Stimulated activated naive B cell treated with anti-CD40 and anti-IgM and Interleukin-4, amounts not matched to agents 10 μg/mL and 1 μg/mL and 100 μg/mL, for 72 hours (primary cell): ENCODE measurements at regions not wholly inside any gene's neighbourhood (a gene's known extent, or its start where the extent isn't known, plus 50 kb on each side); places are given as distances from the start of the nearest gene placed in this dataset.

ENCODE experiments used
- ATAC-seq, 2 donors: fragments of 150-1000 bp; cut with Tn5 transposase; replicated peaks; 2 replicates each; pipeline ENCODE4 v1.10.0; 2021; ENCODE audit warnings: moderate library complexity in 1 of 2
- DNase-seq: peaks from one replicate; pipeline ENCODE4 v3.0.0; 2021
- H3K27ac Mint-ChIP-seq: one replicate; pipeline ENCODE4 v1.8.0; 2022; ENCODE audit warnings: mild to moderate bottlenecking, mixed read lengths
- H3K27me3 Mint-ChIP-seq, 2 donors: one replicate each; pipeline ENCODE4 v1.8.0; 2022; ENCODE audit warnings: mixed read lengths in 2 of 2
- H3K36me3 Mint-ChIP-seq, 2 donors: one replicate each; pipeline ENCODE4 v1.8.0; 2022; ENCODE audit warnings: mixed read lengths in 2 of 2, mild to moderate bottlenecking in 1 of 2
- H3K4me1 Mint-ChIP-seq, 2 donors: one replicate each; pipeline ENCODE4 v1.8.0; 2022; ENCODE audit warnings: mixed read lengths in 2 of 2, mild to moderate bottlenecking in 1 of 2
- H3K4me3 Mint-ChIP-seq, 2 donors: one replicate each; pipeline ENCODE4 v1.8.0; 2022; ENCODE audit warnings: mild to moderate bottlenecking in 2 of 2, mixed read lengths in 2 of 2, moderate library complexity in 1 of 2
- H3K9me3 Mint-ChIP-seq, 2 donors: one replicate each; pipeline ENCODE4 v1.8.0; 2022; ENCODE audit warnings: mixed read lengths in 2 of 2, mild to moderate bottlenecking in 1 of 2

DNA sequence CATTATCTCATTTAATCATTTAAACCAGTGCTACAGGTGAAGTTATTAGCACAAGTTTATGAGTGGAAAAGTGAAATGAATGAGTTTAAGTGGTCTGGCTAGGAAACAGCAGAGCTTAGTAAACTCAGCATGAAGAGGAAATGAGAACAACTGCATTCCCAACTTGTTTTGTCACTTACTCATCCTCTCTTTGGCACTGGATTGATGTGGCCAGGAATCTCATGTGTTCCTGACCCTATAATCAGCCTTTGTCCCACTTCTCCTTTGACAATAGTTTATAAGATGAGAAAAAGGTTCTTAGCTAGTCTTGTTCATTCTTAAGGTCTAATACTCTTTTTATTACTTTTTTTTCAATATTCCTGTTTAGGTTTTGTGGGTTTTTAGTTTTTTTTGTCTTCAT is 559.2 kb upstream of the TLE4 start:
- DNase-seq (no peak), ATAC-seq (no peak)
- H3K27me3 Mint-ChIP-seq: no peaks in the 10 kb centered on the region
- no peak overlapping the region for H3K27ac Mint-ChIP-seq
- H3K36me3 Mint-ChIP-seq: no peaks in the 10 kb centered on the region
- H3K4me1 Mint-ChIP-seq: peaks cover 8 to 11% of the 10 kb centered on the region in 2 donors
- no peak overlapping the region for H3K4me3 Mint-ChIP-seq
- H3K9me3 Mint-ChIP-seq: peaks cover 0 to 2% of the 10 kb centered on the region in 2 donors

DNA sequence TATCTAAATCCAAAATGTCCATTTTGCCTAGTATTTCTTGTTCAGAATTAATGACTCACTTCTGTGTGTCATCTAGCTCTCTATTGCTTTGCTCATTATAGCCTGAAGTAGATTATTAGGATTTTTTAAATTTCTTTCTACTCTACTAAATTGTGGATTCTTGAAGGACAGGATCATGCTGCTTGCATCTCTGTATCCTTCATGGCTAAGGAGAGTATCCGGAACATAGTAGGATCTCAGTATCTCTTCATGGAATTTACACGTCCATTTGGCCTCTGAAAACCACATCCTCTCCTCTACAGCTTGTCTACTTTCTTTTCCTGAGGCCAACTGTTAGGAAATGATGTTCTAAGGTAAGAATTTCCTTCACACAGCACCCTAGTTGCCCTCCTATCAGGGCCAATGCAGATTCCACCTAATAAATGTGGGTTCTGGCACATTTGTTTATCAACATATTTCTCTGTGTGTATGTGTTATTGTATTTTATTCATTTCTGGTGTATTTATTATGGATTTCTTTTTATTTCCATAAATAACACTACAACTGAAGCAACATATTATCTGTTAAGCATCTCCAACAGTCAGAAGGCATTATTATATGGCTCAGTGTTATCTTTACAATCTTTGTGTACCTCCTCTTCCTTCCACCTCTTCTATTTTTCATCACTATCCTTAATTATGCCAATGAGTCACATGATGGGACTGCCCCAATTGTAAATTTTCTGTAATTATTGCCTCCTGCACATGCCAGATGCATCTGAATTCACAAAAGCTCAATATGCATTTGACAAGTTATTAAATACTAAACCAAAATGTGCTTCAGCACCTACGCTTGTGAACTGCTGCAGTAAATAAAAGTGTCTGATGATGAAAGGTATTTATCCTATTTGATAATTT is 557.8 kb upstream of the TLE4 start:
- Mint-ChIP-seq H3K4me3 (no peak overlapping the region), H3K9me3 (peaks cover 0 to 2% of the 10 kb centered on the region in 2 donors), H3K27me3 (no peaks in the 10 kb centered on the region), H3K36me3 (no peaks in the 10 kb centered on the region), H3K4me1 (peaks cover 0 to 1% of the 10 kb centered on the region in 2 donors), H3K27ac (no peak overlapping the region)
- DNase-seq: no peak
- no peak for ATAC-seq

DNA sequence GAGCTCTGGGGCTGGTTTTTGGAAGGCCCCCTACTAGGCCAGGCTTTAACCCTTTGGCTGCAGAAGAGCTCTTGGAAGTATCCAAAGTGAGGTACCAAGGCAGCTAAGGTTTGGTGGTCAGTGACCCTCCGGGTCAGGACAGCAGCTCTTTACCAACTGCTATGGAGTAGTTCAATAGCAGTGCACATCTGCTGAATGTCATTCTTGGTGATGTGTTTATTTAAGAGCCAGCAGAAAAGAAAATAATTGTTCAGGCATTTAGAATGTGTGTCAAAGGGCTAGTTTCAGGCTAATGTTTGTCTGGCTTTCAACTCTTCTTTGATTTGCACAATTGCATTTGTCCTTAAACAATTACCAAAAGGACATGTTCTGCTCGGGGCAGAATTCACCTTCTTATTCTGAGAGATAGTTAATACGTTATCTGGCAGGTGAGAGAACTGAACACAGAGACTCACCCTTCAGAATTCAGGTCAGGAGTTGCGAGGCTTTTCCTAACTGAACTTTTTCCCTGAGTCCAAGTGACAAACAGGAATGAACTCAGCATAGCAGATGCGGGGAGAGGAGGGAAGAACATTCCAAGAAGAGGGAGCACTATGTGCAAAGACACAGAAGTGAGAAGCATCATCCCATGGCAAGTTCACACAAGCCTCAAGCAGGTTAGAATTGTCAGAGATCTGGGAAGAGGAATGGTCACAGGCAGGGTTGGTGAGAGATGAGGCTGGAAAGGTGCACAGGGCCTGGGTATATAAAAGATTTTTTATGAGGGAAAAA is 556.7 kb upstream of the TLE4 start:
- Mint-ChIP-seq H3K27me3 (no peaks in the 10 kb centered on the region), H3K36me3 (no peaks in the 10 kb centered on the region), H3K9me3 (peaks cover 0 to 2% of the 10 kb centered on the region in 2 donors), H3K4me1 (peaks cover 0 to 1% of the 10 kb centered on the region in 2 donors), H3K4me3 (no peak overlapping the region), H3K27ac (no peak overlapping the region)
- DNase-seq (no peak), ATAC-seq (no peak)

DNA sequence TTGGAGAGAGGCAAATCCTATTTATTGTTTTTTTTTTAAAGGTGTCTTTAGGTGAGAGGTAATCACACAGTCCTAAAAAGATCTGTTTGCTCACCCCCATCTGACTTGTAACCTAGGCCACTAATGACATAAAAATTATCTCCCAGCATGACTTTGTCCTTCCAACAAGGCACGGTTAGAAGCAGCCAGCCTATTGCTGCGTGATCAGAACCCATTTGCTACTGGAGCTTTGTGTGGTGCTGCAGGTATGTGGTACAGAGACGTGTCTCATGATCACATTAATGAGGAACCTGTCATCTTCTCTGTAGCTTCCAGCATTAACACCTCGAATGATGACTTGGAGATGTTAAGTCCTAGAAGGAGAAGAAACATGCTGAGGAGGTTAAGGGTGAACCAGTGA is 555.8 kb upstream of the TLE4 start:
- peaks cover 0 to 1% of the 10 kb centered on the region in 2 donors for H3K4me1 Mint-ChIP-seq
- H3K9me3 Mint-ChIP-seq: peaks cover 0 to 2% of the 10 kb centered on the region in 2 donors
- H3K27ac Mint-ChIP-seq: no peak overlapping the region
- H3K27me3 Mint-ChIP-seq: no peaks in the 10 kb centered on the region
- H3K36me3 Mint-ChIP-seq: no peaks in the 10 kb centered on the region
- no peak for ATAC-seq
- DNase-seq: no peak
- no peak overlapping the region for H3K4me3 Mint-ChIP-seq

DNA sequence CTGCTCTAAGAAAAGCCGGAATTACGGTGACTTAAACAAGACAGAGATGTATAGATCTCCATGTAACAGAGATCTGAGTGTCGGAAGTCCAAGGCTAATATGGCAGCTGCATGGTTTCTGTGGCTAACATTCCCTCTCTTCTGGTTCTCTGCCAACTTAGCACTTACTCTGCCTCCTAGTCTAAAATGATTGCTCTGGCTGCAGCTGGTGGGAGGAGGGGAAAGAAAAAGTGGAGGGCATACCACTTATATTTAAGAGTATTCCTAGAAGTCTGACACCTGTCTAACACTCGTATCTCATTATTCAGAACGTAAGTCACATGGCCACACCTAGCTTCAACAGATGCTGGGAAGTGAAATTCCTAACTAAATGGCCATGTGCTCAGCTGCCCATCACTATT is 551.5 kb upstream of the TLE4 start:
- no peak for DNase-seq
- H3K27me3 Mint-ChIP-seq: no peaks in the 10 kb centered on the region
- no peaks in the 10 kb centered on the region for H3K36me3 Mint-ChIP-seq
- ATAC-seq: no peak
- no peaks in the 10 kb centered on the region for H3K9me3 Mint-ChIP-seq
- no peak overlapping the region for H3K27ac Mint-ChIP-seq
- no peak overlapping the region for H3K4me3 Mint-ChIP-seq
- H3K4me1 Mint-ChIP-seq: peaks cover 0 to 1% of the 10 kb centered on the region in 2 donors

DNA sequence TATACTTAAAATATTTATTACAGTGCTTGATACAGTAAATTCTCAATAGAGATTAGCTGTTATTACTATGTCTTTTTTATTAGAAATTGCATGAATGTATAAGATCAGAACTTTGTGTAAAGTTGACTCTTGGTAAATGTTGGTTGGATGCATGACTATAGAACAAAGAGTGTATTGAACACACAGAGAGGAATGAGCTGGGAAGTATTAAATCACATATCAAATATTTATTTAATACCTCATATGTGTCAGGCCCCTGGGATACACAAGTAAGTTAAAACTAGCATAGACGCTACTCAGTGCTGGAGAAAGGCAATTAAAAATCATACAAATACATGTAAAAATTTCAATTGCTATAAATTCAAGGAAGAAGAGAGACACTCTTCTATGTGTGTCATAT is 550.7 kb upstream of the TLE4 start:
- no peak for DNase-seq
- H3K27me3 Mint-ChIP-seq: no peaks in the 10 kb centered on the region
- H3K4me1 Mint-ChIP-seq: peaks cover under 1 to 2% of the 10 kb centered on the region in 2 donors
- no peak overlapping the region for H3K4me3 Mint-ChIP-seq
- no peaks in the 10 kb centered on the region for H3K36me3 Mint-ChIP-seq
- H3K9me3 Mint-ChIP-seq: no peaks in the 10 kb centered on the region
- no peak for ATAC-seq
- H3K27ac Mint-ChIP-seq: no peak overlapping the region

DNA sequence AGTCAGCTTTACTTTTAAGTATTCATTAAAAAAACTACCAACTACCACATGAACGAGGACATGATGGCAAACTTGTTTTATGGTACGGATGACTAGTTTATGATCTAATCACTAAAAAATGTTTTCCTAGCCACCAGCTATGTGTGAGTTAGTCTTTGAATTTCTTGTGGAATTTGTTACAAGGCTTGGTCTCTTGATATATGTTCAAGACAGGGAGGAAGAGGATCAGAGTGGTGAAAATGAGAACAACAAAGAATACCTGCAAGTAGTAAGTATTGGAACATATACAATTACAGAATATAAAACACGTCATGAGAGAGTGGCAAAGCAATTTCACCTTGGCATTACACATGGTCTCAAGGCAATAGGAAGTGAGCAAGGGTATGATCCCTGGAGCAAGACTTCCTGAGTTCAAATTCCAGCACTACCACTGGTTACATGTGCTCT is 548.6 kb upstream of the TLE4 start:
- no peak for ATAC-seq
- no peaks in the 10 kb centered on the region for H3K9me3 Mint-ChIP-seq
- H3K4me3 Mint-ChIP-seq: no peak overlapping the region
- H3K4me1 Mint-ChIP-seq: peaks cover 6 to 7% of the 10 kb centered on the region in 2 donors
- no peak overlapping the region for H3K27ac Mint-ChIP-seq
- no peak for DNase-seq
- H3K27me3 Mint-ChIP-seq: peaks cover 0 to 3% of the 10 kb centered on the region in 2 donors
- no peaks in the 10 kb centered on the region for H3K36me3 Mint-ChIP-seq

DNA sequence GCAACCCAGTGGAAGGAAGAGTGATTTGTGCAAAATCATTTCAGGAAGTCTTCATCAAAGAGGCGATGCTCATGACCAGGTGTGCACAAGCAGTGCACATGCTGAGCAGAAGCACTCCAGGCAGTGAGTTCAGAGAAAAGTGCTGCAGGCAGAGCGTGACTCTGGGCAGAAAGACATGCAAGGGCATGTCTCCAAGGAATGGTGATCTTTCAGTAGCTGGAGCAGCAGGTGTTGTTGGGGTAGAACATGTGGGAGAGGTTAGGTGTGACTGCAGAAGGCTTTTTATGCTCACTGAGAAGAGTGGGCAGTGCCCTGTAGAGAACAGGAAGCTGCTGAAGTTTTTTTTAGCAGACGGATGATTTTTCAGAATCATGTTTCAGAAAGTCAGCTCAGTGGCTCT is 545.4 kb upstream of the TLE4 start:
- peaks cover 0 to 5% of the 10 kb centered on the region in 2 donors for H3K27me3 Mint-ChIP-seq
- no peak overlapping the region for H3K4me3 Mint-ChIP-seq
- H3K4me1 Mint-ChIP-seq: peaks cover 6 to 7% of the 10 kb centered on the region in 2 donors
- no peaks in the 10 kb centered on the region for H3K9me3 Mint-ChIP-seq
- ATAC-seq (peak; percentile 50 to 65), DNase-seq (no peak)
- no peak overlapping the region for H3K27ac Mint-ChIP-seq
- no peaks in the 10 kb centered on the region for H3K36me3 Mint-ChIP-seq

DNA sequence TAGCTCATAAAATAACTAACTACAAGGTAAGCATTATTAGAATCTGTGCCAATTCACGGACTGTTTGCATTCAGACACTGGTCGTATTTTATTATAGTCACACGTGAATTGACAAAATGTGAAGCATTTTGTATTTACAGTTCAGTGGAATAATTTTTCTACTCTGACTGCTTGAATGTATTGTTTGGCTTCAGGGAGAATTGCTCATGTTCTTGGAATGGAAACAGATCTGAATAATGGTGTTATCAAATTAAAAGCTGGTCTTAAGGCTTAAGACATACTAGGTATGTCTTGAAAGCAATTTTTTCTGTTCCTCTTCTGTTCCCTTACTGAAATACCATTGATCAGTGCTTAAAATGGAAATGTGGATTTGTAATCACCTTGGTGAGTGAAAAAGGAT is 543.7 kb upstream of the TLE4 start:
- H3K4me1 Mint-ChIP-seq: peaks cover 6 to 7% of the 10 kb centered on the region in 2 donors

DNA sequence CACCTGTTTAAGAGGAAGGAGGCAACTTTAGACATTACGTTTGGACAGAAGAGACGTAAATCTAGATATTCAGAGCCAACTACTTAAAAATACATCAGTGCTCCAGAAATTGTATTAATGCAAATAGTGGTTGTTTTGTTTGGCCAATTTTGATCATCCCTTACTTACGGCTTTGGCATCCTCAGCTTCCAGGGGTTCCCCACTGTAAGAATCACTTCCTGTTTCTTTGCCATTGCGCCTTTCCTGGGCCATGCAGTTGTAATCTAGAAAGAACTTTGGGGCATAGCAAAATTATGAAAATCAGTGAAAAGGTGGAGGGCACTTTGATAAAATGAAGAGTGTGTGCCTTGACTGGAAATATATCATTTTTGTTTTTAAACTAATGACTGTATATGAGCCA is 537.2 kb upstream of the TLE4 start:
- peaks cover 6 to 9% of the 10 kb centered on the region in 2 donors for H3K9me3 Mint-ChIP-seq
- peaks cover 0 to 6% of the 10 kb centered on the region in 2 donors for H3K4me1 Mint-ChIP-seq
- no peaks in the 10 kb centered on the region for H3K36me3 Mint-ChIP-seq
- peaks cover 0 to 6% of the 10 kb centered on the region in 2 donors for H3K27me3 Mint-ChIP-seq
- no peak for ATAC-seq
- H3K27ac Mint-ChIP-seq: no peak overlapping the region
- no peak for DNase-seq
- H3K4me3 Mint-ChIP-seq: no peak overlapping the region

More for the DNA sequence above, 543.7 kb upstream of the TLE4 start:
- no peaks in the 10 kb centered on the region for H3K9me3 Mint-ChIP-seq
- no peaks in the 10 kb centered on the region for H3K36me3 Mint-ChIP-seq
- ATAC-seq (no peak), DNase-seq (no peak)
- H3K4me3 Mint-ChIP-seq: no peak overlapping the region
- peaks cover 0 to 9% of the 10 kb centered on the region in 2 donors for H3K27me3 Mint-ChIP-seq
- no peak overlapping the region for H3K27ac Mint-ChIP-seq

DNA sequence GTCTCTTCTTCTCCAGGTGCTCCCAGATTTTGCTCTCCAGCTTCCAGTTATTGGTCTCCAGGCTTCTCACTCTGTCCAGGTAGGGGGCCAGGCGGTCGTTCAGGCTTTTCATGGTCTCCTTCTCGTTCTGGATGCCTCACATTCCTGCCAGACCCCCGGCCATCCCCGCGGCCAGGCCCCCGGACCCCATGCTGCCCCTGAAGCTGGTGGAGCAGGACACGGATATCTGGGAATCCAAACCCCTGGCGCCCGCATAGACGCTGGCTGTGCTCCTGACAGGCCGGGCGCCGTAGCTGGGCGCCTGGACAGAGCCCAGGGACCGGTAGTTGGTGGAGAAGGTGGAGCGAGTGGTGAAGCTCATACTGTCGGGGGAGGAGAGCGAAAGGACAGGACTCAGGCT is 534.4 kb upstream of the TLE4 start:
- no peak for DNase-seq
- no peaks in the 10 kb centered on the region for H3K36me3 Mint-ChIP-seq
- no peaks in the 10 kb centered on the region for H3K27me3 Mint-ChIP-seq
- ATAC-seq: no peak
- H3K9me3 Mint-ChIP-seq: peaks cover 6 to 9% of the 10 kb centered on the region in 2 donors
- no peak overlapping the region for H3K4me3 Mint-ChIP-seq
- peaks cover 0 to 6% of the 10 kb centered on the region in 2 donors for H3K4me1 Mint-ChIP-seq
- no peak overlapping the region for H3K27ac Mint-ChIP-seq

DNA sequence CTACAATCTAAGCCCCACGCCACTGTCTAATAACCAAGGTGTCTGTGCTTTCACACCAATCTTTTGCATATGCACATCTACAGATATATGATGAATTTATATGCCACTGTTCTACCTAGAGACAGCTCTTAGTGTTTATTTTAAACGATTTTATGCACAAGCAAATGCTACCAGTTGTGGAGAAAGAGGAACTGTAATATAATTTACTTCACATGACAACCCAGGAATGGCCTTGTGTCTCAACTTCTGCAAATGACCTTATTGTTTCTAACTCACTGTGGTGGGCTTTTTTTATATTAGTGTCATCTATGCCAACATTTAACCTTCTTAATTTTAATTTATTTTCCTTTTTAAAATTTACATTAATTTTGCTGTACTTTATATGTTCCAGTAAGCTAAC is 531.1 kb upstream of the TLE4 start:
- Mint-ChIP-seq H3K4me1 (no peaks in the 10 kb centered on the region), H3K27ac (no peak overlapping the region), H3K36me3 (no peaks in the 10 kb centered on the region), H3K9me3 (peaks cover 1 to 5% of the 10 kb centered on the region in 2 donors), H3K27me3 (peaks cover 0 to 6% of the 10 kb centered on the region in 2 donors), H3K4me3 (no peak overlapping the region)
- ATAC-seq (no peak), DNase-seq (no peak)

DNA sequence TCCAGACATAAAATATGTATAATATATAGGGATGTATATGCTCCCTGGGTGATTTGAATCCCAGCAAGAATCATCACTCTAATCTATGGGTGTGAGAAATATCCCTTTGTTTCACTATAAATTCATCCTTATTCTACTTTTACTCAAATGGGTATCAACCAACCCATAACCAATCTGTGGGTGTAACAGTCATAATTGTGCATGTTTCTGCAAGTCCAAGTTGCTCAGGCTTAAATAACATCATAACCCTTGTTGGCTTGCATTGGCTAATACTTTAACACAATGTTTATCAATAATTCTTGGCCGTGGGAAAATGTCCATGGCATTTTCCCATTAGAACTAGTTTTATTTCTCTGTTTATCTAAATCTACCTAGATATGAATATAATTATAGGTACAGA is 530.5 kb upstream of the TLE4 start:
- no peak for DNase-seq
- no peak for ATAC-seq
- H3K36me3 Mint-ChIP-seq: no peaks in the 10 kb centered on the region
- H3K27me3 Mint-ChIP-seq: peaks cover 0 to 6% of the 10 kb centered on the region in 2 donors
- H3K9me3 Mint-ChIP-seq: peaks cover 1 to 5% of the 10 kb centered on the region in 2 donors
- H3K4me3 Mint-ChIP-seq: no peak overlapping the region
- no peaks in the 10 kb centered on the region for H3K4me1 Mint-ChIP-seq
- H3K27ac Mint-ChIP-seq: no peak overlapping the region

DNA sequence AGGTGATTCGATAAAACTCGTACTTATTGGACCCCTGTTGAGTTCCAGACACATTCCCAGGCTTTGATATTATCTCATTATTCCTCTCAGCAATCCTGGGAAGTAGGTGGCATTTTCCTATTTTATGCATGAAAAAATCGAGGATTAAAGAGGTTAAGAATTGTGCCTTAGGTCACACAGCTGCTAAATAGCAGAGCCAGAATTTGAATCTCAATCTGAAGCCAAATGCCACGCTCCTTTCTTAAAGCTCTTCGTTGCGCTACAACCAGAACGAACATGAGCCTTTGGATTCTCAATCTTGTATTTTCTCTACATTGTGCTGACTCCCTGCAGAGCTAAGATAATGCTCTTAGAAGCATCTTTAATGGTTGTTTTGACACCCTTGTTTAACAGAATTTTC is 527.8 kb upstream of the TLE4 start:
- peaks cover 0 to 6% of the 10 kb centered on the region in 2 donors for H3K27me3 Mint-ChIP-seq
- peaks cover 0 to 5% of the 10 kb centered on the region in 2 donors for H3K9me3 Mint-ChIP-seq
- H3K36me3 Mint-ChIP-seq: no peaks in the 10 kb centered on the region
- H3K4me3 Mint-ChIP-seq: no peak overlapping the region
- DNase-seq (no peak), ATAC-seq (no peak)
- no peaks in the 10 kb centered on the region for H3K4me1 Mint-ChIP-seq
- no peak overlapping the region for H3K27ac Mint-ChIP-seq
